Parathyroid adenoma (tissue), 2 donors: ENCODE measurements at regions not wholly inside any gene's neighbourhood (a gene's known extent, or its start where the extent isn't known, plus 50 kb on each side); places are given as distances from the start of the nearest gene placed in this dataset.
A peak's percentile ranks its signal among the peaks of the same experiment; 100 is the strongest.

ENCODE experiments used
- H2AFZ ChIP-seq: fragments of 300-600 bp; sonication (generic); one replicate; pipeline ENCODE4 v1.7.0; 2017; ENCODE audit warnings: antibody characterized with exemption, mild to moderate bottlenecking
- H3K27ac ChIP-seq: fragments of 300-600 bp; sonication (generic); one replicate; pipeline ENCODE4 v1.7.0; 2017
- H3K27me3 ChIP-seq: fragments of 300-600 bp; sonication (generic); one replicate; pipeline ENCODE4 v1.7.0; 2017; ENCODE audit warnings: low read length; ENCODE audit not compliant: control insufficient read depth, insufficient read depth
- H3K36me3 ChIP-seq: fragments of 300-600 bp; sonication (generic); one replicate; pipeline ENCODE4 v1.7.0; 2017; ENCODE audit warnings: low read length; ENCODE audit not compliant: control insufficient read depth, insufficient read depth
- H3K4me1 ChIP-seq: fragments of 300-600 bp; sonication (generic); one replicate; pipeline ENCODE4 v1.7.0; 2017; ENCODE audit warnings: control low read depth
- H3K4me2 ChIP-seq: fragments of 300-600 bp; sonication (generic); one replicate; pipeline ENCODE4 v1.7.0; 2017; ENCODE audit warnings: low read length
- H3K4me3 ChIP-seq: fragments of 300-600 bp; sonication (generic); one replicate; pipeline ENCODE4 v1.7.0; 2017; ENCODE audit warnings: low read depth, low read length
- H3K79me2 ChIP-seq: fragments of 300-600 bp; sonication (generic); one replicate; pipeline ENCODE4 v1.7.0; 2017; ENCODE audit warnings: control low read depth
- H3K9ac ChIP-seq: fragments of 300-600 bp; sonication (generic); one replicate; pipeline ENCODE4 v1.7.0; 2017; ENCODE audit warnings: mild to moderate bottlenecking
- H3K9me3 ChIP-seq: fragments of 300-600 bp; sonication (generic); one replicate; pipeline ENCODE4 v1.7.0; 2017; ENCODE audit warnings: low read length; ENCODE audit not compliant: control insufficient read depth
- TF ChIP-seq, protein P1 (sequence below): fragments of 300-600 bp; sonication (generic); IDR thresholded peaks from one replicate; pipeline ENCODE4 v1.7.0; 2017; ENCODE audit warnings: antibody characterized with exemption, mild to moderate bottlenecking
- donor health status: primary hyperparathyroidism.

DNA sequence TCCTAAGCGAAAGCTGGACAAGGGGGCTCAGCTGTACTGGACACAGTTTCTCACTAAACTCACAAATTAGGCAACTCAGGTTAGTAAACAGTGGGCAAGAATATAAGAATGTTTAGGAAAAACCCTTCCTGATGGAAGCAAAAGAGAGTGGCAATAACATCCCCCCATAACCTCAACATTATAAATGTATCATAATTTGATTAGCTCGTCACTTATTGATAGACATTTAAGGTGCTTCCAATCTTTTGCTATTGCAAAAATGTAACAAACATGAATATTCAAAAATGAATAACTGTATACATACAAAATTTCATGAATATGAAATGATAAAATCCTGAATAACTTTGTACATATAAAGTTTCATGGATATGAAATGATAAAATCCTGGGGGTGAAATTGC, 415.7 kb downstream of the EPM2A start:
- H3K9ac ChIP-seq, result no peak overlapping the region
- no peaks in the 10 kb centered on the region for H3K36me3 ChIP-seq
- H3K79me2 ChIP-seq, result no peaks in the 10 kb centered on the region
- H3K27ac ChIP-seq, result no peak overlapping the region
- no peaks in the 10 kb centered on the region for H3K9me3 ChIP-seq
- TF ChIP-seq, protein P1, sequence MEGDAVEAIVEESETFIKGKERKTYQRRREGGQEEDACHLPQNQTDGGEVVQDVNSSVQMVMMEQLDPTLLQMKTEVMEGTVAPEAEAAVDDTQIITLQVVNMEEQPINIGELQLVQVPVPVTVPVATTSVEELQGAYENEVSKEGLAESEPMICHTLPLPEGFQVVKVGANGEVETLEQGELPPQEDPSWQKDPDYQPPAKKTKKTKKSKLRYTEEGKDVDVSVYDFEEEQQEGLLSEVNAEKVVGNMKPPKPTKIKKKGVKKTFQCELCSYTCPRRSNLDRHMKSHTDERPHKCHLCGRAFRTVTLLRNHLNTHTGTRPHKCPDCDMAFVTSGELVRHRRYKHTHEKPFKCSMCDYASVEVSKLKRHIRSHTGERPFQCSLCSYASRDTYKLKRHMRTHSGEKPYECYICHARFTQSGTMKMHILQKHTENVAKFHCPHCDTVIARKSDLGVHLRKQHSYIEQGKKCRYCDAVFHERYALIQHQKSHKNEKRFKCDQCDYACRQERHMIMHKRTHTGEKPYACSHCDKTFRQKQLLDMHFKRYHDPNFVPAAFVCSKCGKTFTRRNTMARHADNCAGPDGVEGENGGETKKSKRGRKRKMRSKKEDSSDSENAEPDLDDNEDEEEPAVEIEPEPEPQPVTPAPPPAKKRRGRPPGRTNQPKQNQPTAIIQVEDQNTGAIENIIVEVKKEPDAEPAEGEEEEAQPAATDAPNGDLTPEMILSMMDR, result no peak
- H3K4me2 ChIP-seq, result no peak overlapping the region
- H3K4me1 ChIP-seq, result peaks cover 8% of the 10 kb centered on the region
- H3K4me3 ChIP-seq, result no peak overlapping the region
- H2AFZ ChIP-seq, result no peak overlapping the region
- no peaks in the 10 kb centered on the region for H3K27me3 ChIP-seq

DNA sequence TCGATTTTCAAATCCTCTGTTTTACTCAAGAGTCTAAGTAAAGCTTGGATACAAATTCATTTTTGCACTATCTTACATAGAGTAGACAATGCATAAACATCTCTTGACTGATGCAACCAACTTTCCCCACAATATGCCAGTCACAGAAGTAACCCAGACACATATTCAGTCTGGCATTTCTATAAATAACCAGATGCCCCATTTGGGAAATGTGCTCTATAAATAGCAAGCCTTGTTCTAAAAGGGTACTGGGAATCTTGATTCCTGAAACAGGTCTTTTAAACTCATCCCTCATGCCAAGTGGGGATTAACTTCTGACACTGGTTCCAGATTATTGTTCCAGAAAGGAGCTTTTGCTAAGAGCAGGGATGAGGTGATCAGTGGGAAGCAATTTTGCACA, 411.7 kb downstream of the EPM2A start:
- Histone ChIP-seq H3K36me3 (no peaks in the 10 kb centered on the region), H3K9me3 (no peaks in the 10 kb centered on the region), H3K27me3 (no peaks in the 10 kb centered on the region), H3K4me3 (no peak overlapping the region), H3K79me2 (no peaks in the 10 kb centered on the region), H3K27ac (no peak overlapping the region), H3K4me1 (peaks cover 4% of the 10 kb centered on the region), H3K9ac (no peak overlapping the region), H3K4me2 (no peak overlapping the region), H2AFZ (peak overlapping the region; percentile 38)
- TF ChIP-seq, protein P1, result no peak

DNA sequence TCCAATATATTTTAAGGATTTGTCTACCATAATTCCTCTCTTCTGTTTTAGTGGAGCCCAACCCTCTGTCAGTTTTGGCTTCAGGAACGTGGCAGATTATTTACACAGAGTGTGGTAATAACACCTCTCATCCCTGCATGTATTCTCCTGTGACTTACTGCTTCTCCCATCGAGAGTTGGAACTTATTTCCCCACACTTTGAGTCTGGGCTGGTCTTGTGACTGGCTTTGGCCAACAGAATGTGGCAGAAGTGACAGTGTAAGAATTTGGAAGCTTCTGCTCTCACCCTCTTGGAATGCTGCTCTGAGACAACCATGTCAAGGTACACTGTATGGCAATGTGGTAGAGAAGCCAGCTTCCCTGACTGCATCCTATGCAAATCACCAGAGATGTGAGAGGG, 407.7 kb downstream of the EPM2A start:
- Histone ChIP-seq H3K4me1 (peaks cover 4% of the 10 kb centered on the region), H2AFZ (peak overlapping the region; percentile 10), H3K9me3 (no peaks in the 10 kb centered on the region), H3K4me3 (no peak overlapping the region), H3K27ac (no peak overlapping the region), H3K4me2 (no peak overlapping the region), H3K27me3 (no peaks in the 10 kb centered on the region), H3K9ac (no peak overlapping the region), H3K36me3 (no peaks in the 10 kb centered on the region), H3K79me2 (no peaks in the 10 kb centered on the region)
- TF ChIP-seq, protein P1, result no peak

DNA sequence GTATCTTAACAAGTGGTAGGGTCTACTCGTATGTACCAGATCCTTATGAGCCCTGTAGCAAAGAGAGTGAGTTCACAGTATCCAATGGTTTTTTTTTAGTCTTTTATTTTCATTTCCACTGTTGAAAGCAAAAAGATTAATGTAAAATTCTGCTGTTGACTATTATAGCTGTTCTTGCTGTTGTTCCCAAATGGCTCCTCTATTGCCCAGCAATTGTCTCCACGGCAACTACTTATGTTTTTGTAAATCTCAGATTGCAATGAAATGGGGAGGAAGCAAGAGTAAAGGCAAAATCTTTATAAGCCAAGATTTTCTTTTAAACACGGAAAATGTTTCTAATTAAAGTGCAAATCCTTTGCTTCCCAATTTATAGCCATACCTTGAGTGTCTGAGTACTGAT, 406.1 kb downstream of the EPM2A start:
- no peak overlapping the region for H2AFZ ChIP-seq
- H3K9me3 ChIP-seq, result no peaks in the 10 kb centered on the region
- H3K27ac ChIP-seq, result no peak overlapping the region
- H3K79me2 ChIP-seq, result no peaks in the 10 kb centered on the region
- H3K4me3 ChIP-seq, result no peak overlapping the region
- no peak overlapping the region for H3K9ac ChIP-seq
- no peaks in the 10 kb centered on the region for H3K27me3 ChIP-seq
- TF ChIP-seq, protein P1, result no peak
- H3K36me3 ChIP-seq, result no peaks in the 10 kb centered on the region
- H3K4me2 ChIP-seq, result no peak overlapping the region
- no peaks in the 10 kb centered on the region for H3K4me1 ChIP-seq

DNA sequence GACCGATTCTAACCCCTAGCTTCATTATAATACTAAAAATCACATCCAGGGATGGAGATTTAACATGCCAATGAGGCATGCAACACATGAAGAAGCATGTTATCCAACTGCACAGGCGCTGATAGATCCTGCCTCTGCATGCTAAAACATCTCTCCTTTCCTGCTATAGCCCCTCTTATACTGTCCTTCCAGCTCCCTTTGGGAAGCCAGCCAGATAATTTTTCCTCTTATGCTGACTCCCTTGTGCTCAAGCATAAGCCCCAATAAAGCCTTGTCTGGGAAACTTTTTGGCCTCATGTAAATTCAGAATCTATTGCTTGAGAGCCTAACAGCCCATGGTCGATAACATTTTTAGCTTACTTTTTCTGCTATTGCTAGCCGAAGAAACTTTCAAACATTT, 404.3 kb downstream of the EPM2A start:
- TF ChIP-seq, protein P1, result no peak
- H3K27ac ChIP-seq, result no peak overlapping the region

More for the DNA sequence above, 404.3 kb downstream of the EPM2A start:
- H3K27me3 ChIP-seq, result no peaks in the 10 kb centered on the region
- H3K9me3 ChIP-seq, result no peaks in the 10 kb centered on the region
- H2AFZ ChIP-seq, result no peak overlapping the region
- no peak overlapping the region for H3K4me3 ChIP-seq
- no peak overlapping the region for H3K9ac ChIP-seq
- H3K36me3 ChIP-seq, result no peaks in the 10 kb centered on the region
- no peaks in the 10 kb centered on the region for H3K79me2 ChIP-seq
- no peak overlapping the region for H3K4me2 ChIP-seq
- H3K4me1 ChIP-seq, result no peaks in the 10 kb centered on the region
